DOHH2 (cell line): ENCODE measurements at regions not wholly inside any gene's neighbourhood (a gene's known extent, or its start where the extent isn't known, plus 50 kb on each side); places are given as distances from the start of the nearest gene placed in this dataset.

Experiments
- EZH2phosphoT487 ChIP-seq: fragments of 200-600 bp; sonication (generic); IDR thresholded peaks from 2 replicates; pipeline ENCODE4 v1.6.1; 2017; ENCODE audit warnings: borderline replicate concordance, mild to moderate bottlenecking, antibody characterized with exemption, low read length, moderate library complexity, mixed read lengths
- TF ChIP-seq, protein P1 (sequence below): fragments of 200-600 bp; sonication (generic); IDR thresholded peaks from one replicate; pipeline ENCODE4 v1.5.1; 2014; ENCODE audit warnings: antibody characterized with exemption, mild to moderate bottlenecking, low read depth, low read length; ENCODE audit not compliant: poor library complexity, severe bottlenecking

DNA sequence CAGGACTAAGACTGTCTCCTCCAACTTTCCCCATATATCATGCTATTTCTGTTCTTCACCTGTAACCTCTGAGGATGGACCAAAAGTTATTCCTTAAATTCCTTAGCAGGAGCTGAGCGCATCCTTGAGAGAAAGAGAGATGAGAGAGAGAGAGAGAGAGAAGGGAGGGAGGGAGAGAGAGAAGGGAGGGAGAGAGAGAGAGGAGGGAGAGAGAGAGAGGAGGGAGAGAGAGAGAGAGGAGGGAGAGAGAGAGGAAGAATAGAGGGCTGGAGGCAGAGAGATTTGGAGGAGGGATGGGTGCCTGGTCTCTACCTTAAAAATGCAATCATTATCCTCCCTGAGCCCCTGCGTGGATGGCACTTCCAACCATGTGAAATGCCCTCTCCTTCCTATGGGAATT is 73.6 kb downstream of the BMP2 start:
- TF ChIP-seq, protein P1, sequence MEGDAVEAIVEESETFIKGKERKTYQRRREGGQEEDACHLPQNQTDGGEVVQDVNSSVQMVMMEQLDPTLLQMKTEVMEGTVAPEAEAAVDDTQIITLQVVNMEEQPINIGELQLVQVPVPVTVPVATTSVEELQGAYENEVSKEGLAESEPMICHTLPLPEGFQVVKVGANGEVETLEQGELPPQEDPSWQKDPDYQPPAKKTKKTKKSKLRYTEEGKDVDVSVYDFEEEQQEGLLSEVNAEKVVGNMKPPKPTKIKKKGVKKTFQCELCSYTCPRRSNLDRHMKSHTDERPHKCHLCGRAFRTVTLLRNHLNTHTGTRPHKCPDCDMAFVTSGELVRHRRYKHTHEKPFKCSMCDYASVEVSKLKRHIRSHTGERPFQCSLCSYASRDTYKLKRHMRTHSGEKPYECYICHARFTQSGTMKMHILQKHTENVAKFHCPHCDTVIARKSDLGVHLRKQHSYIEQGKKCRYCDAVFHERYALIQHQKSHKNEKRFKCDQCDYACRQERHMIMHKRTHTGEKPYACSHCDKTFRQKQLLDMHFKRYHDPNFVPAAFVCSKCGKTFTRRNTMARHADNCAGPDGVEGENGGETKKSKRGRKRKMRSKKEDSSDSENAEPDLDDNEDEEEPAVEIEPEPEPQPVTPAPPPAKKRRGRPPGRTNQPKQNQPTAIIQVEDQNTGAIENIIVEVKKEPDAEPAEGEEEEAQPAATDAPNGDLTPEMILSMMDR = no peak
- TF ChIP-seq EZH2phosphoT487 = no peak
